ENCODE measurements at regions not wholly inside any gene's neighbourhood (a gene's known extent, or its start where the extent isn't known, plus 50 kb on each side); places are given as distances from the start of the nearest gene placed in this dataset.
"Not testable (repeated sequence)": the region's sequence is repeated elsewhere in the genome, so short reads cannot be mapped to it uniquely, and the experiment has no call there.

- DNase-seq = no peak
Measured at GRCh38 chr14:59130462-59130861, 58.0 kb upstream of the DAAM1 start.

GRCh38 chr14:59131938-59132795 is 56.3 kb upstream of the DAAM1 start:
- no peak for DNase-seq

- no peak for DNase-seq
Measured at GRCh38 chr14:59132796-59133494, 55.5 kb upstream of the DAAM1 start.

DNA sequence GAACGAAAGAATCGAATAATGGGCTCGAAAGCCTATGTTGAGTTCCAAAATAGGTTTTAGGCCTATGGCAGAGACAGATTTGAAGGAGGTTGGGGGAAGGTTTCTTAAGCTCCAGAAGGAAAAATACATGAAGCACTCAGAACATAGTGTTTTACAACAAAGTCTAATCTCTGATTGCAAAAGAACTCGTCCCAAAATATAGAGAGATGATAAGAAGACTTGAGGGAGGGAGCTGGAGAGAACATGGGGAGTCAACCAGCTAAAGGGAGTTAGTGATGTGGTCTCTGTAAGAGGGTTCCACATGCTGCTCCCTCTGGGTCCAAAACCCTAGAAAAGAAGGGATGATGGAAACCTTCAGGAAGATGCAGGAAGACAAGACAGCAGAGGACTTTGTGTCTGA is 54.8 kb upstream of the DAAM1 start:
- DNase-seq = no peak

DNA sequence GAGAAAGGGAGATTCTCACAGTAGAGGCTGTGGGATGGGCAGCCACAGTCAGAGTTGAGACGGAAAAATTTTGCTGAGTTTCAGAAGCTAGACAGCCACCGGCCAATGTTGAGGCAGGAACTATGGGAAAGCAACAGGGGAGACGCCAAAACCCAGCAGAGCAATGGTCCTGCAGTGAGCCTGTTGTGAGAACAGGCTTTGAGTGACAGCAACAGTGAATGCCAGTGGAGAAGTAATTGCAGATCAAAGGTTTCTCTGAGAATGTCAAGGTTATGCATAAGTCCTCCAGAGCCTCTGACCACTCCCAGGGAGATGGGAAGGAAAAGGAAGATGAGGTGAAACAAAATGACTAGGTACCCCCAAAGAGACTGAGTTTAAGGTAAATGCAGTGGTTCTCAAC is 54.2 kb upstream of the DAAM1 start:
- DNase-seq = no peak

- no peak for DNase-seq
Measured at GRCh38 chr14:59137256-59137655, 51.2 kb upstream of the DAAM1 start.

DNA sequence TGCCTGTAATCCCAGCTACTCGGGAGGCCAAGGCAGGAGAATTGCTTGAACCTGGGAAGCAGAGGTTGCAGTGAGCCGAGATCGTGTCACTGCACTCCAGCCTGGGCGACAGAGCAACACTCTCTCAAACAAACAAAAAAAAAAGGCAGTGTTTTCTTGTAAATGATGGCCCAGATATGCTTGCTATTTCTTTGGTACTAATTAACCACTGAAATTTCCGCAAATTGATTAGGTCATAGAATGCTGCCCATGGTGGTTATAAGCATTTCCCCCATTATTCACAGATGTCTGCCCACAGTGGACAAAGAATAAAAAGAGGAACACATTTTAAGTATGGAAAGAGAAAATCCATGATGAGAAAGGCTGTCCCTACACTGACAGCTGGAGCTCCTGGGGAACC is 49.9 kb upstream of the DAAM1 start:
- not testable (repeated sequence) for DNase-seq

All from activated CD4-positive, alpha-beta T cell treated with anti-CD3 and anti-CD28 coated beads for 48 hours (primary cell).